Choroid plexus epithelial cell (primary cell): ENCODE measurements at regions not wholly inside any gene's neighbourhood (a gene's known extent, or its start where the extent isn't known, plus 50 kb on each side); places are given as distances from the start of the nearest gene placed in this dataset.

Experiments
- DNase-seq: peaks from one replicate; pipeline ENCODE4 v3.0.0-alpha.2; 2010; ENCODE audit warnings: low read depth
- H3K4me3 ChIP-seq: 2 replicates; pipeline ENCODE4 v1.5.1; 2011; ENCODE audit warnings: low read depth, mild to moderate bottlenecking, control low read depth, low read length, moderate library complexity
- CTCF ChIP-seq: conservative IDR thresholded peaks from 2 replicates; pipeline ENCODE4 v1.5.1; 2011; ENCODE audit warnings: low read depth, mild to moderate bottlenecking, control low read depth, inconsistent platforms, low read length, moderate library complexity

GRCh38 chrX:4382273-4382672 is 668.8 kb upstream of the PRKX start:
- no peak for TF ChIP-seq CTCF
- no peak overlapping the region for H3K4me3 ChIP-seq
- DNase-seq = no peak

GRCh38 chrX:4380710-4381109 is 667.3 kb upstream of the PRKX start:
- no peak for DNase-seq
- no peak overlapping the region for H3K4me3 ChIP-seq
- no peak for TF ChIP-seq CTCF

- no peak overlapping the region for H3K4me3 ChIP-seq
- no peak for TF ChIP-seq CTCF
- DNase-seq = no peak
Measured at GRCh38 chrX:4379071-4379470, 665.6 kb upstream of the PRKX start.

GRCh38 chrX:4373791-4374190 is 660.3 kb upstream of the PRKX start:
- DNase-seq = no peak
- no peak overlapping the region for H3K4me3 ChIP-seq
- no peak for TF ChIP-seq CTCF

GRCh38 chrX:4358577-4358976 is 645.1 kb upstream of the PRKX start:
- no peak for TF ChIP-seq CTCF
- DNase-seq = no peak
- H3K4me3 ChIP-seq = no peak overlapping the region

- no peak overlapping the region for H3K4me3 ChIP-seq
- no peak for DNase-seq
- TF ChIP-seq CTCF = no peak
Measured at GRCh38 chrX:4322916-4323315, 609.5 kb upstream of the PRKX start.

- no peak overlapping the region for H3K4me3 ChIP-seq
- TF ChIP-seq CTCF = no peak
- no peak for DNase-seq
Measured at GRCh38 chrX:4320436-4320947, 607.0 kb upstream of the PRKX start.
